ENCODE measurements at regions not wholly inside any gene's neighbourhood (a gene's known extent, or its start where the extent isn't known, plus 50 kb on each side); places are given as distances from the start of the nearest gene placed in this dataset.

GRCh38 chr20:21632735-21633053, 72.8 kb upstream of the PAX1 start:
- DNase-seq, result no peak
- BruUV-seq (replicated peaks), result no TSS peak
- CTCF ChIA-PET, result no interaction called here
- intact Hi-C loops (cut with micrococcal nuclease; ENCODE audit: unreplicated experiment), result no loop called here
- Mint-ChIP-seq H3K9me3 (ENCODE audit: low read depth, unreplicated experiment) (no peaks in the 10 kb centered on the region), H3K4me3 (ENCODE audit: low read depth, unreplicated experiment) (no peak overlapping the region), H3K27me3 (ENCODE audit: unreplicated experiment) (peaks cover 18% of the 10 kb centered on the region), H3K27ac (ENCODE audit: unreplicated experiment) (no peak overlapping the region), H3K4me1 (ENCODE audit: low read depth, unreplicated experiment) (no peaks in the 10 kb centered on the region), H3K36me3 (ENCODE audit: insufficient read depth, unreplicated experiment) (no peaks in the 10 kb centered on the region)
- TF ChIP-seq CTCF (IDR thresholded peaks at IDR 0.05; ENCODE audit: unreplicated experiment), result no peak

GRCh38 chr20:21632031-21632734, 73.3 kb upstream of the PAX1 start:
- CTCF ChIA-PET, result no interaction called here
- H3K27me3 Mint-ChIP-seq (ENCODE audit: unreplicated experiment), result peaks cover 18% of the 10 kb centered on the region
- no peak for TF ChIP-seq CTCF (IDR thresholded peaks at IDR 0.05; ENCODE audit: unreplicated experiment)

GRCh38 chr20:21628800-21629199, 76.7 kb upstream of the PAX1 start:
- BruUV-seq (replicated peaks), result no TSS peak
- no peaks in the 10 kb centered on the region for H3K36me3 Mint-ChIP-seq (ENCODE audit: insufficient read depth, unreplicated experiment)
- no peak overlapping the region for H3K27ac Mint-ChIP-seq (ENCODE audit: unreplicated experiment)
- peaks cover 27% of the 10 kb centered on the region for H3K27me3 Mint-ChIP-seq (ENCODE audit: unreplicated experiment)
- H3K4me3 Mint-ChIP-seq (ENCODE audit: low read depth, unreplicated experiment), result no peak overlapping the region
- CTCF ChIA-PET, result no interaction called here
- intact Hi-C loops (cut with micrococcal nuclease; ENCODE audit: unreplicated experiment), result no loop called here
- no peak for DNase-seq
- no peaks in the 10 kb centered on the region for H3K4me1 Mint-ChIP-seq (ENCODE audit: low read depth, unreplicated experiment)
- TF ChIP-seq CTCF (IDR thresholded peaks at IDR 0.05; ENCODE audit: unreplicated experiment), result no peak
- H3K9me3 Mint-ChIP-seq (ENCODE audit: low read depth, unreplicated experiment), result no peaks in the 10 kb centered on the region

More at GRCh38 chr20:21632031-21632734, 73.3 kb upstream of the PAX1 start:
- H3K9me3 Mint-ChIP-seq (ENCODE audit: low read depth, unreplicated experiment), result no peaks in the 10 kb centered on the region
- intact Hi-C loops (cut with micrococcal nuclease; ENCODE audit: unreplicated experiment), result no loop called here
- no TSS peak for BruUV-seq (replicated peaks)
- no peaks in the 10 kb centered on the region for H3K4me1 Mint-ChIP-seq (ENCODE audit: low read depth, unreplicated experiment)
- H3K4me3 Mint-ChIP-seq (ENCODE audit: low read depth, unreplicated experiment), result no peak overlapping the region
- no peaks in the 10 kb centered on the region for H3K36me3 Mint-ChIP-seq (ENCODE audit: insufficient read depth, unreplicated experiment)
- no peak overlapping the region for H3K27ac Mint-ChIP-seq (ENCODE audit: unreplicated experiment)
- no peak for DNase-seq

- no peak overlapping the region for H3K27ac Mint-ChIP-seq (ENCODE audit: unreplicated experiment)
- no peak for TF ChIP-seq CTCF (IDR thresholded peaks at IDR 0.05; ENCODE audit: unreplicated experiment)
- no TSS peak for BruUV-seq (replicated peaks)
- no peak for DNase-seq
- intact Hi-C loops (cut with micrococcal nuclease; ENCODE audit: unreplicated experiment), result no loop called here
- H3K4me1 Mint-ChIP-seq (ENCODE audit: low read depth, unreplicated experiment), result no peaks in the 10 kb centered on the region
- no peaks in the 10 kb centered on the region for H3K36me3 Mint-ChIP-seq (ENCODE audit: insufficient read depth, unreplicated experiment)
- no peak overlapping the region for H3K4me3 Mint-ChIP-seq (ENCODE audit: low read depth, unreplicated experiment)
- CTCF ChIA-PET, result no interaction called here
- H3K9me3 Mint-ChIP-seq (ENCODE audit: low read depth, unreplicated experiment), result no peaks in the 10 kb centered on the region
- H3K27me3 Mint-ChIP-seq (ENCODE audit: unreplicated experiment), result peaks cover 16% of the 10 kb centered on the region
Observed at GRCh38 chr20:21623781-21624094, 81.7 kb upstream of the PAX1 start.
